A549 (cell line): ENCODE measurements at regions not wholly inside any gene's neighbourhood (a gene's known extent, or its start where the extent isn't known, plus 50 kb on each side); places are given as distances from the start of the nearest gene placed in this dataset.

Source experiments
- ATAC-seq, 2 experiments: fragments of 200-7000 bp in 1 of 2; fragments of >200 bp in 1 of 2; cut with Nextera tagmentation in 1 of 2; cut with Tn5 transposase in 1 of 2; 3 replicates each; pipeline versions ENCODE4 v1.8.0 to v1.9.1; 2018 to 2020; ENCODE audit warnings: mild to moderate bottlenecking in 1 of 2, moderate library complexity in 1 of 2
- CTCF ChIA-PET: fragments of 300-600 bp; sonication (Branson Sonifier 250); formaldehyde crosslinking; extraction: SDS; loops from one replicate; lab custom pipeline; 2021; ENCODE audit warnings: antibody characterized with exemption, inconsistent platforms; lab: Yijun Ruan, JAX
- POLR2A ChIA-PET: fragments of 350-600 bp; formaldehyde crosslinking; extraction: SDS; loops from one replicate; lab custom pipeline; 2021; ENCODE audit warnings: antibody characterized with exemption, inconsistent platforms; lab: Yijun Ruan, JAX
- DNase-seq, 2 experiments: peaks; one replicate each; pipeline versions ENCODE4 v3.0.0 to v3.0.0-alpha.2; 2011 to 2016; ENCODE audit warnings: low read depth in 1 of 2, low spot score in 1 of 2
- FAIRE-seq: peaks from 2 replicates; lab custom pipeline; 2011; peaks lifted over from hg19 to GRCh38; lab: Jason Lieb, UNC
- H3K27ac ChIP-seq, 2 experiments: fragments of >200 bp; sonication (Bioruptor Twin); formaldehyde crosslinking; 3 replicates each; pipeline ENCODE4 v1.5.1; 2016 to 2017
- H3K4me1 ChIP-seq: fragments of >200 bp; sonication (Bioruptor Twin); formaldehyde crosslinking; 3 replicates; pipeline ENCODE4 v1.6.1; 2016
- H3K4me2 ChIP-seq: fragments of >200 bp; sonication (Bioruptor Twin); formaldehyde crosslinking; 3 replicates; pipeline ENCODE4 v1.6.1; 2016
- H3K4me3 ChIP-seq: fragments of >200 bp; sonication (Bioruptor Twin); formaldehyde crosslinking; 3 replicates; pipeline ENCODE4 v1.5.1; 2016
- H3K9me3 ChIP-seq: fragments of >200 bp; sonication (Bioruptor Twin); formaldehyde crosslinking; 3 replicates; pipeline ENCODE4 v1.6.1; 2016
- ATOH8 ChIP-seq: fragments of 250-450 bp; sonication (Bioruptor Pico); IDR thresholded peaks from 2 replicates; pipeline ENCODE4 v1.5.0; 2020; ENCODE audit warnings: low read depth, mild to moderate bottlenecking, moderate library complexity
- CBX2 ChIP-seq: fragments of 200-600 bp; sonication (generic); IDR thresholded peaks from 2 replicates; pipeline ENCODE4 v1.6.1; 2016; ENCODE audit warnings: low read depth, mild to moderate bottlenecking, borderline replicate concordance
- CTCF ChIP-seq: fragments of >200 bp; sonication (Bioruptor Twin); formaldehyde crosslinking; IDR thresholded peaks from 3 replicates; pipeline ENCODE4 v1.5.1; 2016
- EHF ChIP-seq: fragments of 250-450 bp; sonication (Bioruptor Pico); IDR thresholded peaks from 2 replicates; pipeline ENCODE4 v1.5.0; 2020; ENCODE audit warnings: mild to moderate bottlenecking
- ELK1 ChIP-seq: fragments of 150-350 bp; IDR thresholded peaks from 2 replicates; pipeline ENCODE4 v1.6.1; 2014; ENCODE audit warnings: low read depth, mild to moderate bottlenecking, low read length
- ESRRA ChIP-seq: fragments of 150-350 bp; IDR thresholded peaks from 2 replicates; pipeline ENCODE4 v1.6.1; 2014; ENCODE audit warnings: mild to moderate bottlenecking, low read length, borderline replicate concordance
- FOXS1 ChIP-seq: fragments of 250-450 bp; sonication (Bioruptor Pico); IDR thresholded peaks from 2 replicates; pipeline ENCODE4 v1.5.0; 2020; ENCODE audit warnings: mild to moderate bottlenecking, moderate library complexity
- KDM1A ChIP-seq: fragments of 200-600 bp; sonication (generic); IDR thresholded peaks from 2 replicates; pipeline ENCODE4 v1.6.1; 2016; ENCODE audit warnings: low read depth, mild to moderate bottlenecking
- KDM5A ChIP-seq: fragments of 200-600 bp; sonication (generic); IDR thresholded peaks from 2 replicates; pipeline ENCODE4 v1.6.1; 2016; ENCODE audit warnings: antibody characterized with exemption, mild to moderate bottlenecking
- MAX ChIP-seq: IDR thresholded peaks from 2 replicates; pipeline ENCODE4 v1.6.1; 2012
- NFE2L2 ChIP-seq: fragments of 150-350 bp; conservative IDR thresholded peaks from 2 replicates; pipeline ENCODE4 v1.6.1; 2014; ENCODE audit warnings: low read length
- PBX3 ChIP-seq: IDR thresholded peaks from 2 replicates; pipeline ENCODE4 v1.6.1; 2012
- PHF8 ChIP-seq: fragments of 200-600 bp; sonication (generic); IDR thresholded peaks from 2 replicates; pipeline ENCODE4 v1.6.1; 2016; ENCODE audit warnings: low read depth, mild to moderate bottlenecking, antibody characterized with exemption, moderate library complexity, borderline replicate concordance
- POLR2A ChIP-seq: IDR thresholded peaks from 2 replicates; pipeline ENCODE4 v1.6.1; 2012; ENCODE audit warnings: mild to moderate bottlenecking, low read length
- POLR2AphosphoS2 ChIP-seq: conservative IDR thresholded peaks from 2 replicates; pipeline ENCODE4 v1.6.1; 2012; ENCODE audit warnings: low read length, improper control_type of control experiment, inconsistent platforms
- RAD21 ChIP-seq, 2 experiments: fragments of >200 bp in 1 of 2; sonication (Bioruptor Twin) in 1 of 2; formaldehyde crosslinking in 1 of 2; IDR thresholded peaks in 1 of 2; conservative IDR thresholded peaks in 1 of 2; 2 replicates in 1 of 2; 3 replicates in 1 of 2; pipeline ENCODE4 v1.6.1; 2012 to 2018; ENCODE audit warnings: inconsistent platforms in 1 of 2
- RFX5 ChIP-seq: fragments of 450-650 bp; IDR thresholded peaks from 2 replicates; pipeline ENCODE4 v1.7.1; 2014; ENCODE audit warnings: antibody characterized with exemption, mild to moderate bottlenecking, moderate library complexity
- RNF2 ChIP-seq: fragments of 200-600 bp; sonication (generic); IDR thresholded peaks from 2 replicates; pipeline ENCODE4 v1.6.1; 2016; ENCODE audit warnings: low read depth, mild to moderate bottlenecking, antibody characterized with exemption, moderate library complexity, borderline replicate concordance
- SMC3 ChIP-seq: fragments of >200 bp; sonication (Bioruptor Twin); formaldehyde crosslinking; IDR thresholded peaks from 3 replicates; pipeline ENCODE4 v1.6.1; 2018; ENCODE audit warnings: inconsistent platforms
- TP53 ChIP-seq: fragments of 250-450 bp; sonication (Bioruptor Pico); IDR thresholded peaks from 2 replicates; pipeline ENCODE4 v1.5.0; 2021; ENCODE audit warnings: mild to moderate bottlenecking, moderate library complexity
- ZFP36 ChIP-seq: fragments of 450-650 bp; IDR thresholded peaks from 2 replicates; pipeline ENCODE4 v1.6.1; 2014; ENCODE audit warnings: borderline replicate concordance; ENCODE audit not compliant: partially characterized antibody
- ZNF302 ChIP-seq: fragments of 250-450 bp; sonication (Bioruptor Pico); IDR thresholded peaks from 2 replicates; pipeline ENCODE4 v1.9.0; 2021; ENCODE audit warnings: inconsistent platforms, mild to moderate bottlenecking, moderate library complexity
- ZSCAN20 ChIP-seq: fragments of 250-450 bp; sonication (Bioruptor Pico); IDR thresholded peaks from 2 replicates; pipeline ENCODE4 v1.8.0; 2022; ENCODE audit warnings: mild to moderate bottlenecking, moderate library complexity
- WGBS: methylation state at CpG from one replicate; pipeline ENCODE4 v1.1.6; 2017; ENCODE audit errors: missing lambda C conversion rate; 5-methylcytosine and 5-hydroxymethylcytosine counted together

- 4% methylated on average over 4 of the region's 4 CpGs for WGBS
- peak; percentile 37 to 68; a peak in 3 of 6 replicates for ATAC-seq
- POLR2A ChIA-PET = interaction anchor here (1.0 kb wide), 1 partner anchor 9 kb away, joined by 3 read pairs; no protein-coding TSS in a partner anchor
- no peak for DNase-seq
- H3K4me3 ChIP-seq = peak overlapping the region; percentile 33
- TF ChIP-seq PHF8 (no peak), EHF (CRISPR knock-in tag) (no peak), ZSCAN20 (CRISPR knock-in tag) (no peak), POLR2A (no peak), RFX5 (no peak), RAD21 (conservative IDR thresholded peaks at IDR 0.05 in 1 of 2, IDR thresholded peaks at IDR 0.05 in 1 of 2) (no peak), ZFP36 (no peak), KDM1A (no peak), FOXS1 (no peak), ATOH8 (CRISPR knock-in tag) (no peak), SMC3 (no peak), ESRRA (no peak), CBX2 (no peak), CTCF (no peak), POLR2AphosphoS2 (no peak), NFE2L2 (no peak), TP53 (no peak), RNF2 (no peak), KDM5A (no peak)
- TF ChIP-seq, all 56 proteins: peak for 0
- Histone ChIP-seq H3K4me1 (peaks cover 88% of the 10 kb centered on the region), H3K4me2 (peak overlapping the region; percentile 96), H3K27ac (peak overlapping the region; percentile 86 to 96), H3K9me3 (no peaks in the 10 kb centered on the region)
- FAIRE-seq = no peak
- CTCF ChIA-PET = interaction anchor here (0.8 kb wide), 1 partner anchor 8 kb away, joined by 4 read pairs; no protein-coding TSS in a partner anchor
These were observed 124.0 kb downstream of the OGFRL1 start for GRCh38 chr6:71412559-71413140.

GRCh38 chr6:71414486-71414885, 125.9 kb downstream of the OGFRL1 start:
- WGBS = 0% methylated on average over 3 of the region's 3 CpGs
- FAIRE-seq (no peak), DNase-seq (no peak), ATAC-seq (no peak)
- Histone ChIP-seq H3K4me1 (peaks cover 71% of the 10 kb centered on the region), H3K4me3 (peak overlapping the region; percentile 31), H3K27ac (peak overlapping the region; percentile 57 to 86; a peak in 5 of 6 replicates), H3K4me2 (peak overlapping the region; percentile 96), H3K9me3 (no peaks in the 10 kb centered on the region)
- POLR2A ChIA-PET = no interaction called here
- CTCF ChIA-PET = no interaction called here
- no peak for TF ChIP-seq ELK1
- TF ChIP-seq MAX = no peak
- TF ChIP-seq EHF (CRISPR knock-in tag) = no peak
- TF ChIP-seq ZNF302 (CRISPR knock-in tag) = no peak
- no peak for TF ChIP-seq PBX3
